Astrocyte (in vitro differentiated cells and primary cell): ENCODE measurements at regions not wholly inside any gene's neighbourhood (a gene's known extent, or its start where the extent isn't known, plus 50 kb on each side); places are given as distances from the start of the nearest gene placed in this dataset.

Experiments used
- CTCF ChIP-seq: IDR thresholded peaks from 2 replicates; pipeline ENCODE4 v1.5.1; 2011; ENCODE audit warnings: low read depth, mild to moderate bottlenecking, inconsistent platforms, low read length, moderate library complexity; ENCODE audit not compliant: insufficient read depth
- EZH2 ChIP-seq: IDR thresholded peaks from 2 replicates; pipeline ENCODE4 v1.6.1; 2012; ENCODE audit warnings: mild to moderate bottlenecking, low read length, inconsistent platforms; ENCODE audit not compliant: insufficient read depth

GRCh38 chrX:2136848-2137247 is 363.9 kb downstream of the DHRSX start:
- TF ChIP-seq CTCF, result no peak
- TF ChIP-seq EZH2, result no peak
